GM23338 (cell line): ENCODE measurements at regions not wholly inside any gene's neighbourhood (a gene's known extent, or its start where the extent isn't known, plus 50 kb on each side); places are given as distances from the start of the nearest gene placed in this dataset.

ENCODE experiments used
- ATAC-seq: fragments of 200-7000 bp; cut with Tn5 transposase; 3 replicates; pipeline ENCODE4 v1.9.1; 2020
- DNase-seq: peaks from one replicate; pipeline ENCODE4 v3.0.0-alpha.2; 2015; ENCODE audit warnings: low spot score
- H2AFZ ChIP-seq: fragments of 200-600 bp; sonication (generic); 2 replicates; pipeline ENCODE4 v1.8.0; 2016; ENCODE audit warnings: antibody characterized with exemption, mild to moderate bottlenecking, moderate library complexity
- H3F3A ChIP-seq: fragments of 200-600 bp; sonication (generic); replicated peaks from 2 replicates; pipeline ENCODE4 v1.8.0; 2017; ENCODE audit warnings: antibody characterized with exemption, mixed run types, low read depth
- H3K27ac ChIP-seq: fragments of 200-600 bp; sonication (generic); 2 replicates; pipeline ENCODE4 v1.6.1; 2016; ENCODE audit warnings: low read depth
- H3K27me3 ChIP-seq: fragments of 200-600 bp; sonication (generic); 2 replicates; pipeline ENCODE4 v1.8.0; 2016; ENCODE audit warnings: mild to moderate bottlenecking, mixed run types, moderate library complexity; ENCODE audit not compliant: insufficient read depth
- H3K36me3 ChIP-seq: fragments of 200-600 bp; sonication (generic); 2 replicates; pipeline ENCODE4 v1.8.0; 2016; ENCODE audit warnings: mild to moderate bottlenecking; ENCODE audit not compliant: insufficient read depth
- H3K4me1 ChIP-seq: fragments of 200-600 bp; sonication (generic); 2 replicates; pipeline ENCODE4 v1.8.0; 2016; ENCODE audit warnings: mild to moderate bottlenecking, moderate library complexity; ENCODE audit not compliant: insufficient read depth
- H3K4me2 ChIP-seq: fragments of 200-600 bp; sonication (generic); 2 replicates; pipeline ENCODE4 v1.7.1; 2017; ENCODE audit warnings: mixed run types
- H3K4me3 ChIP-seq: fragments of 200-600 bp; sonication (generic); 2 replicates; pipeline ENCODE4 v1.6.1; 2016; ENCODE audit warnings: mixed run types
- H3K79me2 ChIP-seq: fragments of 200-600 bp; sonication (generic); replicated peaks from 2 replicates; pipeline ENCODE4 v1.8.0; 2017; ENCODE audit warnings: mild to moderate bottlenecking; ENCODE audit not compliant: insufficient read depth
- H3K9me2 ChIP-seq: fragments of 200-600 bp; sonication (generic); 2 replicates; pipeline ENCODE4 v1.8.0; 2017; ENCODE audit not compliant: insufficient read depth
- H4K20me1 ChIP-seq: fragments of 200-600 bp; sonication (generic); replicated peaks from 2 replicates; pipeline ENCODE4 v1.8.0; 2017; ENCODE audit warnings: mild to moderate bottlenecking; ENCODE audit not compliant: insufficient read depth
- H3K27ac Mint-ChIP-seq: 2 replicates; pipeline ENCODE4 v1.8.0; 2020; ENCODE audit warnings: inconsistent platforms, mild to moderate bottlenecking, moderate library complexity, mixed read lengths
- H3K27me3 Mint-ChIP-seq: 3 replicates; pipeline ENCODE4 v1.8.0; 2022; ENCODE audit warnings: low read depth, mild to moderate bottlenecking, moderate library complexity, mixed read lengths, inconsistent platforms; ENCODE audit not compliant: insufficient read depth, poor library complexity
- H3K36me3 Mint-ChIP-seq: 3 replicates; pipeline ENCODE4 v1.8.0; 2021; ENCODE audit warnings: low read depth, mild to moderate bottlenecking, inconsistent platforms, moderate library complexity, mixed read lengths
- H3K4me1 Mint-ChIP-seq: 3 replicates; pipeline ENCODE4 v1.8.0; 2020; ENCODE audit warnings: mild to moderate bottlenecking, inconsistent platforms, mixed read lengths
- H3K4me3 Mint-ChIP-seq: 3 replicates; pipeline ENCODE4 v1.8.0; 2021; ENCODE audit warnings: moderate library complexity, mild to moderate bottlenecking, inconsistent platforms, mixed read lengths
- H3K9me3 Mint-ChIP-seq: 3 replicates; pipeline ENCODE4 v1.8.0; 2020; ENCODE audit warnings: moderate library complexity, mild to moderate bottlenecking, inconsistent platforms, mixed read lengths
- CREB1 ChIP-seq: fragments of 250-450 bp; sonication (Bioruptor Pico); IDR thresholded peaks from 2 replicates; pipeline ENCODE4 v1.5.0; 2020; ENCODE audit warnings: low read depth, mild to moderate bottlenecking, moderate library complexity
- EZH2 ChIP-seq: fragments of 200-600 bp; sonication (generic); IDR thresholded peaks from one replicate; pipeline ENCODE4 v1.8.0; 2017; ENCODE audit warnings: antibody characterized with exemption, mild to moderate bottlenecking, low read depth; ENCODE audit not compliant: unreplicated experiment
- EZH2phosphoT487 ChIP-seq: fragments of 200-600 bp; sonication (generic); IDR thresholded peaks from one replicate; pipeline ENCODE4 v1.8.1; 2018; ENCODE audit warnings: antibody characterized with exemption; ENCODE audit not compliant: unreplicated experiment
- JUNB ChIP-seq: IDR thresholded peaks from one replicate; pipeline ENCODE4 v1.6.1; 2016; ENCODE audit warnings: antibody characterized with exemption; ENCODE audit not compliant: unreplicated experiment
- NANOG ChIP-seq: IDR thresholded peaks from 2 replicates; pipeline ENCODE4 v1.6.1; 2016; ENCODE audit warnings: antibody characterized with exemption, borderline replicate concordance
- POLR2AphosphoS5 ChIP-seq: IDR thresholded peaks from 2 replicates; pipeline ENCODE4 v1.6.1; 2016; ENCODE audit warnings: antibody characterized with exemption, low read depth
- STAT1 ChIP-seq: IDR thresholded peaks from one replicate; pipeline ENCODE4 v1.6.1; 2016; ENCODE audit warnings: antibody characterized with exemption; ENCODE audit not compliant: unreplicated experiment
- ZNF114 ChIP-seq: fragments of 250-450 bp; sonication (Bioruptor Pico); IDR thresholded peaks from 2 replicates; pipeline ENCODE4 v1.5.0; 2020; ENCODE audit warnings: mild to moderate bottlenecking, moderate library complexity
- ZNF331 ChIP-seq: fragments of 250-450 bp; sonication (Bioruptor Pico); IDR thresholded peaks from 2 replicates; pipeline ENCODE4 v1.5.0; 2020; ENCODE audit warnings: low read depth, mild to moderate bottlenecking, moderate library complexity
- TF ChIP-seq, protein P1 (sequence below), 2 experiments: fragments of 200-600 bp in 1 of 2; sonication (generic) in 1 of 2; conservative IDR thresholded peaks; 2 replicates each; pipeline versions ENCODE4 v1.5.1 to v1.6.1; 2016 to 2017; ENCODE audit warnings: antibody characterized with exemption in 2 of 2, low read depth in 2 of 2, mild to moderate bottlenecking in 2 of 2, moderate library complexity in 1 of 2
- TF ChIP-seq, protein P2 (sequence below): fragments of 250-450 bp; sonication (Bioruptor Pico); IDR thresholded peaks from 2 replicates; pipeline ENCODE4 v1.5.0; 2020; ENCODE audit warnings: mild to moderate bottlenecking, moderate library complexity
- TF ChIP-seq, protein P3 (sequence below): IDR thresholded peaks from one replicate; pipeline ENCODE4 v1.6.1; 2018; ENCODE audit warnings: antibody characterized with exemption; ENCODE audit not compliant: unreplicated experiment
- TF ChIP-seq, protein P4 (sequence below): IDR thresholded peaks from 2 replicates; pipeline ENCODE4 v1.6.1; 2016; ENCODE audit warnings: antibody characterized with exemption

DNA sequence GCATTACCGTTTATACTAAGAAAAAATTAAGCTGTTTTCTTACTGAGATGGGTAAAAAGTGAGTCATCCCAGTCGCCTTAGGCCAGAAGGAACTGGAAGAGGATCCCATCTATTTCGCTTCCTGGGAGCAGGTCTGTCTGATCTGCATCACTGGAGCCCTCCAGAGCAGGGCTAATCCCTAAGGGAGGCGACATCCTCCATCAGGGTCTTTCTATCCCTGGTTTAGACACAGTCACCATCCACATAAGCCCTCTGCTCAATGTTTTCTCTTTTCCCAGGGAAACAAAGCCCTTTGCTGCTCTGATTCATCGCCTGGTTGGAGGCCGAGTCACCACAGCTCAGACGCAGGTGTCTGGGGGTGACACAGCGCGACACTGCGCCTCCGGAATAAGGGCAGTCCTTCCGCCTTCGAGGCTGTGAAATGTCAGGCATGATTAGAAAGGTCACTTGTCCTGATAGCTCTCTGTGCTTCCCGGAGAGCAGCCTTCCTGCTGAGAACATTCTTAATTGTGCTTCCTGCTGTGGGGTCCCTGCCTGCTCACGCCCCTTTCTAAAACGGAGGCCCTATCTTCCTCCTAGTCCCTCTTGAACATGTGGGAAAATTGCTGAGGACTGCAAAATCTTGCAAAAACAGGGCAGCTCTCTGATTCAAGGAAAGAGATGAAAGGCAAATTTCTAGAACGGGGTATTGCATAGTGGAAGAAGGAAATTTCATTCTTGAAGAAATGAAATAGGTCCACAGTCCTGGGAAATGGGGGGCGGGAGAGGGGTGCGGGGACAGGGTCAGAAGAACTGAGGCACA lies 56.3 kb downstream of the MARCHF4 start:
- Histone ChIP-seq H3K27me3 (no peaks in the 10 kb centered on the region), H2AFZ (peak overlapping the region; percentile 78), H3K4me3 (no peak overlapping the region), H3F3A (no peaks in the 10 kb centered on the region), H3K4me1 (peaks cover 22% of the 10 kb centered on the region), H4K20me1 (no peaks in the 10 kb centered on the region), H3K36me3 (no peaks in the 10 kb centered on the region), H3K4me2 (0 out of 2 replicates have a peak overlapping the region, but pooled peaks have one; percentile 41), H3K79me2 (no peaks in the 10 kb centered on the region), H3K27ac (no peak overlapping the region), H3K9me2 (no peaks in the 10 kb centered on the region)
- no peaks in the 10 kb centered on the region for H3K9me3 Mint-ChIP-seq
- peaks cover 8% of the 10 kb centered on the region for H3K27me3 Mint-ChIP-seq
- TF ChIP-seq JUNB = no peak
- no peak for TF ChIP-seq STAT1
- no peak for TF ChIP-seq EZH2phosphoT487
- TF ChIP-seq ZNF114 (CRISPR knock-in tag) = no peak
- TF ChIP-seq EZH2 = no peak
- TF ChIP-seq, protein P1, sequence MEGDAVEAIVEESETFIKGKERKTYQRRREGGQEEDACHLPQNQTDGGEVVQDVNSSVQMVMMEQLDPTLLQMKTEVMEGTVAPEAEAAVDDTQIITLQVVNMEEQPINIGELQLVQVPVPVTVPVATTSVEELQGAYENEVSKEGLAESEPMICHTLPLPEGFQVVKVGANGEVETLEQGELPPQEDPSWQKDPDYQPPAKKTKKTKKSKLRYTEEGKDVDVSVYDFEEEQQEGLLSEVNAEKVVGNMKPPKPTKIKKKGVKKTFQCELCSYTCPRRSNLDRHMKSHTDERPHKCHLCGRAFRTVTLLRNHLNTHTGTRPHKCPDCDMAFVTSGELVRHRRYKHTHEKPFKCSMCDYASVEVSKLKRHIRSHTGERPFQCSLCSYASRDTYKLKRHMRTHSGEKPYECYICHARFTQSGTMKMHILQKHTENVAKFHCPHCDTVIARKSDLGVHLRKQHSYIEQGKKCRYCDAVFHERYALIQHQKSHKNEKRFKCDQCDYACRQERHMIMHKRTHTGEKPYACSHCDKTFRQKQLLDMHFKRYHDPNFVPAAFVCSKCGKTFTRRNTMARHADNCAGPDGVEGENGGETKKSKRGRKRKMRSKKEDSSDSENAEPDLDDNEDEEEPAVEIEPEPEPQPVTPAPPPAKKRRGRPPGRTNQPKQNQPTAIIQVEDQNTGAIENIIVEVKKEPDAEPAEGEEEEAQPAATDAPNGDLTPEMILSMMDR (conservative IDR thresholded peaks at IDR 0.05; ENCODE audit: low read depth in 2 of 2) = no peak
- TF ChIP-seq, protein P2, sequence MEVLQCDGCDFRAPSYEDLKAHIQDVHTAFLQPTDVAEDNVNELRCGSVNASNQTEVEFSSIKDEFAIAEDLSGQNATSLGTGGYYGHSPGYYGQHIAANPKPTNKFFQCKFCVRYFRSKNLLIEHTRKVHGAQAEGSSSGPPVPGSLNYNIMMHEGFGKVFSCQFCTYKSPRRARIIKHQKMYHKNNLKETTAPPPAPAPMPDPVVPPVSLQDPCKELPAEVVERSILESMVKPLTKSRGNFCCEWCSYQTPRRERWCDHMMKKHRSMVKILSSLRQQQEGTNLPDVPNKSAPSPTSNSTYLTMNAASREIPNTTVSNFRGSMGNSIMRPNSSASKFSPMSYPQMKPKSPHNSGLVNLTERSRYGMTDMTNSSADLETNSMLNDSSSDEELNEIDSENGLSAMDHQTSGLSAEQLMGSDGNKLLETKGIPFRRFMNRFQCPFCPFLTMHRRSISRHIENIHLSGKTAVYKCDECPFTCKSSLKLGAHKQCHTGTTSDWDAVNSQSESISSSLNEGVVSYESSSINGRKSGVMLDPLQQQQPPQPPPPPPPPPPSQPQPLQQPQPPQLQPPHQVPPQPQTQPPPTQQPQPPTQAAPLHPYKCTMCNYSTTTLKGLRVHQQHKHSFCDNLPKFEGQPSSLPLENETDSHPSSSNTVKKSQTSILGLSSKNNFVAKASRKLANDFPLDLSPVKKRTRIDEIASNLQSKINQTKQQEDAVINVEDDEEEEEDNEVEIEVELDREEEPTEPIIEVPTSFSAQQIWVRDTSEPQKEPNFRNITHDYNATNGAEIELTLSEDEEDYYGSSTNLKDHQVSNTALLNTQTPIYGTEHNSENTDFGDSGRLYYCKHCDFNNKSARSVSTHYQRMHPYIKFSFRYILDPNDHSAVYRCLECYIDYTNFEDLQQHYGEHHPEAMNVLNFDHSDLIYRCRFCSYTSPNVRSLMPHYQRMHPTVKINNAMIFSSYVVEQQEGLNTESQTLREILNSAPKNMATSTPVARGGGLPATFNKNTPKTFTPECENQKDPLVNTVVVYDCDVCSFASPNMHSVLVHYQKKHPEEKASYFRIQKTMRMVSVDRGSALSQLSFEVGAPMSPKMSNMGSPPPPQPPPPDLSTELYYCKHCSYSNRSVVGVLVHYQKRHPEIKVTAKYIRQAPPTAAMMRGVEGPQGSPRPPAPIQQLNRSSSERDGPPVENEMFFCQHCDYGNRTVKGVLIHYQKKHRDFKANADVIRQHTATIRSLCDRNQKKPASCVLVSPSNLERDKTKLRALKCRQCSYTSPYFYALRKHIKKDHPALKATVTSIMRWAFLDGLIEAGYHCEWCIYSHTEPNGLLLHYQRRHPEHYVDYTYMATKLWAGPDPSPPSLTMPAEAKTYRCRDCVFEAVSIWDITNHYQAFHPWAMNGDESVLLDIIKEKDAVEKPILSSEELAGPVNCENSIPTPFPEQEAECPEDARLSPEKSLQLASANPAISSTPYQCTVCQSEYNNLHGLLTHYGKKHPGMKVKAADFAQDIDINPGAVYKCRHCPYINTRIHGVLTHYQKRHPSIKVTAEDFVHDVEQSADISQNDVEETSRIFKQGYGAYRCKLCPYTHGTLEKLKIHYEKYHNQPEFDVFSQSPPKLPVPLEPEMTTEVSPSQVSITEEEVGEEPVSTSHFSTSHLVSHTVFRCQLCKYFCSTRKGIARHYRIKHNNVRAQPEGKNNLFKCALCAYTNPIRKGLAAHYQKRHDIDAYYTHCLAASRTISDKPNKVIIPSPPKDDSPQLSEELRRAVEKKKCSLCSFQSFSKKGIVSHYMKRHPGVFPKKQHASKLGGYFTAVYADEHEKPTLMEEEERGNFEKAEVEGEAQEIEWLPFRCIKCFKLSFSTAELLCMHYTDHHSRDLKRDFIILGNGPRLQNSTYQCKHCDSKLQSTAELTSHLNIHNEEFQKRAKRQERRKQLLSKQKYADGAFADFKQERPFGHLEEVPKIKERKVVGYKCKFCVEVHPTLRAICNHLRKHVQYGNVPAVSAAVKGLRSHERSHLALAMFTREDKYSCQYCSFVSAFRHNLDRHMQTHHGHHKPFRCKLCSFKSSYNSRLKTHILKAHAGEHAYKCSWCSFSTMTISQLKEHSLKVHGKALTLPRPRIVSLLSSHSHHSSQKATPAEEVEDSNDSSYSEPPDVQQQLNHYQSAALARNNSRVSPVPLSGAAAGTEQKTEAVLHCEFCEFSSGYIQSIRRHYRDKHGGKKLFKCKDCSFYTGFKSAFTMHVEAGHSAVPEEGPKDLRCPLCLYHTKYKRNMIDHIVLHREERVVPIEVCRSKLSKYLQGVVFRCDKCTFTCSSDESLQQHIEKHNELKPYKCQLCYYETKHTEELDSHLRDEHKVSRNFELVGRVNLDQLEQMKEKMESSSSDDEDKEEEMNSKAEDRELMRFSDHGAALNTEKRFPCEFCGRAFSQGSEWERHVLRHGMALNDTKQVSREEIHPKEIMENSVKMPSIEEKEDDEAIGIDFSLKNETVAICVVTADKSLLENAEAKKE (CRISPR knock-in tag) = no peak
- no peak for TF ChIP-seq CREB1
- TF ChIP-seq, protein P3, sequence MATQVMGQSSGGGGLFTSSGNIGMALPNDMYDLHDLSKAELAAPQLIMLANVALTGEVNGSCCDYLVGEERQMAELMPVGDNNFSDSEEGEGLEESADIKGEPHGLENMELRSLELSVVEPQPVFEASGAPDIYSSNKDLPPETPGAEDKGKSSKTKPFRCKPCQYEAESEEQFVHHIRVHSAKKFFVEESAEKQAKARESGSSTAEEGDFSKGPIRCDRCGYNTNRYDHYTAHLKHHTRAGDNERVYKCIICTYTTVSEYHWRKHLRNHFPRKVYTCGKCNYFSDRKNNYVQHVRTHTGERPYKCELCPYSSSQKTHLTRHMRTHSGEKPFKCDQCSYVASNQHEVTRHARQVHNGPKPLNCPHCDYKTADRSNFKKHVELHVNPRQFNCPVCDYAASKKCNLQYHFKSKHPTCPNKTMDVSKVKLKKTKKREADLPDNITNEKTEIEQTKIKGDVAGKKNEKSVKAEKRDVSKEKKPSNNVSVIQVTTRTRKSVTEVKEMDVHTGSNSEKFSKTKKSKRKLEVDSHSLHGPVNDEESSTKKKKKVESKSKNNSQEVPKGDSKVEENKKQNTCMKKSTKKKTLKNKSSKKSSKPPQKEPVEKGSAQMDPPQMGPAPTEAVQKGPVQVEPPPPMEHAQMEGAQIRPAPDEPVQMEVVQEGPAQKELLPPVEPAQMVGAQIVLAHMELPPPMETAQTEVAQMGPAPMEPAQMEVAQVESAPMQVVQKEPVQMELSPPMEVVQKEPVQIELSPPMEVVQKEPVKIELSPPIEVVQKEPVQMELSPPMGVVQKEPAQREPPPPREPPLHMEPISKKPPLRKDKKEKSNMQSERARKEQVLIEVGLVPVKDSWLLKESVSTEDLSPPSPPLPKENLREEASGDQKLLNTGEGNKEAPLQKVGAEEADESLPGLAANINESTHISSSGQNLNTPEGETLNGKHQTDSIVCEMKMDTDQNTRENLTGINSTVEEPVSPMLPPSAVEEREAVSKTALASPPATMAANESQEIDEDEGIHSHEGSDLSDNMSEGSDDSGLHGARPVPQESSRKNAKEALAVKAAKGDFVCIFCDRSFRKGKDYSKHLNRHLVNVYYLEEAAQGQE = no peak
- TF ChIP-seq, protein P4, sequence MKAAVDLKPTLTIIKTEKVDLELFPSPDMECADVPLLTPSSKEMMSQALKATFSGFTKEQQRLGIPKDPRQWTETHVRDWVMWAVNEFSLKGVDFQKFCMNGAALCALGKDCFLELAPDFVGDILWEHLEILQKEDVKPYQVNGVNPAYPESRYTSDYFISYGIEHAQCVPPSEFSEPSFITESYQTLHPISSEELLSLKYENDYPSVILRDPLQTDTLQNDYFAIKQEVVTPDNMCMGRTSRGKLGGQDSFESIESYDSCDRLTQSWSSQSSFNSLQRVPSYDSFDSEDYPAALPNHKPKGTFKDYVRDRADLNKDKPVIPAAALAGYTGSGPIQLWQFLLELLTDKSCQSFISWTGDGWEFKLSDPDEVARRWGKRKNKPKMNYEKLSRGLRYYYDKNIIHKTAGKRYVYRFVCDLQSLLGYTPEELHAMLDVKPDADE = no peak
- no peak for TF ChIP-seq NANOG
- TF ChIP-seq ZNF331 = no peak
- no peak for TF ChIP-seq POLR2AphosphoS5
- ATAC-seq = peak; percentile 44
- H3K4me3 Mint-ChIP-seq = no peak overlapping the region
- H3K27ac Mint-ChIP-seq = no peak overlapping the region
- H3K36me3 Mint-ChIP-seq = no peaks in the 10 kb centered on the region
- peak; percentile 24 for DNase-seq
- peaks cover 35% of the 10 kb centered on the region for H3K4me1 Mint-ChIP-seq
